Adrenal gland (tissue), 5 donors: ENCODE measurements at regions not wholly inside any gene's neighbourhood (a gene's known extent, or its start where the extent isn't known, plus 50 kb on each side); places are given as distances from the start of the nearest gene placed in this dataset.

ENCODE experiments used
- POLR2A ChIP-seq, 2 donors: fragments of 450-650 bp; IDR thresholded peaks; one replicate each; pipeline ENCODE4 v1.6.1; 2017; ENCODE audit warnings: antibody characterized with exemption in 2 of 2, mild to moderate bottlenecking in 2 of 2, moderate library complexity in 1 of 2
- TF ChIP-seq, protein P1 (sequence below), 6 experiments: fragments of 450-650 bp in 4 of 6; fragments of 200-600 bp in 2 of 6; sonication (generic) in 1 of 6; IDR thresholded peaks; 1 replicate in 5 of 6; 2 replicates in 1 of 6; pipeline versions ENCODE4 v1.5.1 to v1.8.0; 2016 to 2021; ENCODE audit warnings: antibody characterized with exemption in 6 of 6, mild to moderate bottlenecking in 2 of 6, moderate library complexity in 1 of 6
- donor health status: DM: no; HTN: no; CAD: no.

DNA sequence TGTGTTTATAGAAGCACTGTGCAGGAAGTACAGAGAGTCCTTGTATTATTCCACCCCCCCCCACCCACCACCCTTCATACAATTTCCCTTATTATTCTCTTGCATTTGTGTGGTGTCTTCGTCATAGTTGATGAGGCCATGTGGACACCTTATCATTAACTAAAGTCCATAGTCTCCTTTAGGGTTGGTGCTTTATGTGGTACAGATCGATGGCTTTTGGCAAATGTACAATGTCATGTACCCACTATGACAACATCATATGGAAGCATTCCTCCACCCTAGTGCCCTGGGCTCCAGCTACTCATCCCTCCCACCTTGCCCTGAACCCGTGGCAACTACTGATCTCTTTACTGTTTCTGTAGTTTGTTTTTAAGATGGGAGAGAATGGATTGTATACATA is 93.8 kb upstream of the HDAC4 start:
- TF ChIP-seq POLR2A (IDR thresholded peaks at IDR 0.05) = no peak
- TF ChIP-seq, protein P1, sequence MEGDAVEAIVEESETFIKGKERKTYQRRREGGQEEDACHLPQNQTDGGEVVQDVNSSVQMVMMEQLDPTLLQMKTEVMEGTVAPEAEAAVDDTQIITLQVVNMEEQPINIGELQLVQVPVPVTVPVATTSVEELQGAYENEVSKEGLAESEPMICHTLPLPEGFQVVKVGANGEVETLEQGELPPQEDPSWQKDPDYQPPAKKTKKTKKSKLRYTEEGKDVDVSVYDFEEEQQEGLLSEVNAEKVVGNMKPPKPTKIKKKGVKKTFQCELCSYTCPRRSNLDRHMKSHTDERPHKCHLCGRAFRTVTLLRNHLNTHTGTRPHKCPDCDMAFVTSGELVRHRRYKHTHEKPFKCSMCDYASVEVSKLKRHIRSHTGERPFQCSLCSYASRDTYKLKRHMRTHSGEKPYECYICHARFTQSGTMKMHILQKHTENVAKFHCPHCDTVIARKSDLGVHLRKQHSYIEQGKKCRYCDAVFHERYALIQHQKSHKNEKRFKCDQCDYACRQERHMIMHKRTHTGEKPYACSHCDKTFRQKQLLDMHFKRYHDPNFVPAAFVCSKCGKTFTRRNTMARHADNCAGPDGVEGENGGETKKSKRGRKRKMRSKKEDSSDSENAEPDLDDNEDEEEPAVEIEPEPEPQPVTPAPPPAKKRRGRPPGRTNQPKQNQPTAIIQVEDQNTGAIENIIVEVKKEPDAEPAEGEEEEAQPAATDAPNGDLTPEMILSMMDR (IDR thresholded peaks at IDR 0.05) = no peak
